GM18868 (cell line): ENCODE measurements at regions not wholly inside any gene's neighbourhood (a gene's known extent, or its start where the extent isn't known, plus 50 kb on each side); places are given as distances from the start of the nearest gene placed in this dataset.
"Not testable (repeated sequence)": the region's sequence is repeated elsewhere in the genome, so short reads cannot be mapped to it uniquely, and the experiment has no call there.

Experiments used
- ATAC-seq: cut with Tn5 transposase; IDR thresholded peaks from one replicate; pipeline ENCODE4 v1.9.1; 2021; ENCODE audit warnings: mild to moderate bottlenecking, moderate library complexity; ENCODE audit not compliant: unreplicated experiment

DNA sequence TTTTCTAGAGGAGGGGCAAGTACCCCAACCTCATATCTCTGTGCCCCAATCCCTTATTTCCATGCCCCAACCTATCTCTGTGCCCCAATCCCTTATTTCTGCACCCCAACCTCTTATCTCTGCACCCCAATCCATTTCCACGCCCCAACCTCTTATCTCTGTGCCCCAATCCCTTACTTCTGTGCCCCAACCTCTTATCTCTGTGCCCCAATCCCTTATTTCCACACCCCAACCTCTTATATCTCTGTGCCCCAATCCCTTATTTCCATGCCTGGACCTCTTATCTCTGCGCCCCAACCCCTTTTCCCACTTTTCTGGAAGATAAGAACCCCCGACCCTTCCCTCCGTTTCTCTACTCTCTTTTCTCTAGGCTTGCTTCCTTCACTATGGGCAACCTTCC is 199.0 kb downstream of the JRKL start:
- ATAC-seq, result not testable (repeated sequence)

DNA sequence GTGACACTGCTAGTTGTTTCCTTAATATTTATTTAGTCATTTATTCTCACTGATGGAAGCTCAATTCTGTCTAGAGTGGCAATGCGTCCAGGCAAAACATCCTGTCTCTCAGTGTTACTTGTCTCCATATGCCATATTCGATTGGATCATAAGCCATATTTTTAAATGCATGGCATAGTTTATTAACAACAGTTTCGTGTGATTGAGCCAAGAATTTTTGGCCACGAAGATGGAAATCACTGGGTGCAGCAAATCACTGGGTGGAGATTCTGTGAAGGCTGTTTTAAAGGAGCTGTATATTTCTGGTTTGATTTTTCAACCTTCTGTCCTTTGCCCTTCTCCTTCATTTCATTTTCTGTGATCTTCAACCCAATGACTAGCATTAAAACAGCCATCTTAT is 205.2 kb downstream of the JRKL start:
- ATAC-seq, result no peak

DNA sequence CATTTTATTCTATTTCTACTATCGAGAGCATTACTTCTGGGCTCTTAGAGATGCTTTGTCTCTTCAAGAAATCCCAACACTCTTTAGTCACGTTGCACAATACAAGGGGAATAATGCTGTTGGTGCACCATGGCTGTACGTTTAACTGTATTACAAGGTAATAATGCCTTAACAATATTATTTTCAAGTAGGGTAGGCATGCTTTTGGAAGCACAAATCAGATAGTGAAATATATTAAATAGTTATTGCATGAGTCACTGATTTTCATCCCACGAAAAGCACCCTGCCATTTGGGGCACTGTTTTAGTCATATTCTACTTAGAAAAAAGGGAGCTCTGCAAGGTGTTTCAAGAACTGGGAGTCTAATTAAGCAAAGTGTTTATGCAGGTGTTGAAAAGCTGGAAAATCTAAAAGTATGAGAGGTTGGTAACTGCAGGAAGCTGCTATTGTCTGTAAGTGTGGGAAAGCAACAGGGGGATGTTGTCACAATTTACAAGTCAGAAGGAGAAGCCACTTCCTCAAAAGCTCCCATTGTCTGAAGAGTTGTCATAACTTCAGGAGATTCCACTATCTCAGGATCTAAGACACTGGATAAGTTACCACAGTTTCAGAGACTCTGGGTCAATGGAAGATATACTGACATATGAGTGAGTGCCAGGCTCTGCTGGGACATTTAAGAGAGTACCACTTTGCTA is 218.2 kb downstream of the JRKL start:
- ATAC-seq, result no peak

DNA sequence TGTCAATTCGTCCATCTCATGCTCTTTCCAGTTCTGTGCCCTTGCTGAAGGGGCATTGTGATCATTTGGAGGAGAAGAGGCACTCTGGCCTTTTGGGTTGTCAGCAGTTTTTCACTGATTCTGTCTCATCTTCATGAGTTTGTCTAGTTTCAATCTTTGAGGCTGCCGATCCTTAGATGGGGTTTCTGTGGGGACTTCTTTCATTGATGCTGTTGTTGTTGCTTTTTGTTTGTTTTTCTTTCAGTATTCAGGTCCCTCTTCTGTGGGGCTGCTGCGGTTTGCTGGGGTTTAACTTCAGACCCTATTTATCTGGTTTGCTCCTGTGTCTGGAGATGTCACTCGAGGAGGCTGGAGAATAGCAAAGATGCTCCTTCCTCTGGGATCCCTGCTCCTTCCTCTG is 224.3 kb downstream of the JRKL start:
- ATAC-seq, result no peak

DNA sequence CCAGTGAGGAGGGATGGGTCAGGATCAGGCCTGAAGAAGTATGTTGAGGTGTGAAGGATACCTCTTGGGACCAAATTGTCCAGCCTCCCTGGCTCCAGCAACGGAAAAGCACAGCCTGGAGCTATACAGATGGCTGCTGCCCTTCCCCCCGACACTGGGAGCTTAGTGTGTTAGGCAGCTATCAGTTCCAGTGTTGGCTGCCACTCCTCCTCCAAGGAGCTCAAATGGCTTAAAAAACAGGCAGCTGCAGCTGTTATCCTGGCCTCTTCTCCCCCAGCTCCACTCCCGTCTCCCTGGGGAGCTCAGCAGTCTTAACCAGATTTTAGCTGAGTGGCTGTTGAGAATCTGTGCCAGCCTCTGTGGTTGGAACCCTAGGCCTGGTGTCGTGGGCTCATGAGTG is 225.0 kb downstream of the JRKL start:
- ATAC-seq, result no peak

DNA sequence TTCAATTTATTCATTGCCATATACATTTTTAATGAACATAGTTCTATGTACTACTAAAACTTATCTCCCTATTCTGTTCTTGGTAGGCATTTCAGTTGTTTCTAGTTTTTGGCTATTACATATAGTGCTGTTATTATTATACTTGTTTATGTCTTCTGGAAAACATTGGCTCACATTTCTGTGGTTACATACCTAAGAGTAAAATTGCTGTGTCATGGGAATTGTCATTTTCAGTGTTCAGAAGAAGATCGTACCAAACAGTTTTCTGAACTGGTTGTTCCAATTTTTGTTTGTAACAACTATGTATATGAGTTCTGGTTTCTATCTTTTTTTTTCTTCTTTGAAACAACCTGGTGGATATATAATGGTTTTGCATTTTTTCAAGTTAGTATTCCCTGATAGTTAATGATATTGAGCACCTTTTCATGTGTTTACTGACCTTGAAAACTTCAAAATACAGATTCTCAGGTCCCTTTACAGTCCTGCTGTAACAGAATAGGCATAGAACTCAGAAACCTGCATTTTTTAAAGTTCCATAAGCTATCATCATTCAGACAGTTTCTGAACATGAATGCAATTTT is 230.7 kb downstream of the JRKL start:
- ATAC-seq, result no peak

DNA sequence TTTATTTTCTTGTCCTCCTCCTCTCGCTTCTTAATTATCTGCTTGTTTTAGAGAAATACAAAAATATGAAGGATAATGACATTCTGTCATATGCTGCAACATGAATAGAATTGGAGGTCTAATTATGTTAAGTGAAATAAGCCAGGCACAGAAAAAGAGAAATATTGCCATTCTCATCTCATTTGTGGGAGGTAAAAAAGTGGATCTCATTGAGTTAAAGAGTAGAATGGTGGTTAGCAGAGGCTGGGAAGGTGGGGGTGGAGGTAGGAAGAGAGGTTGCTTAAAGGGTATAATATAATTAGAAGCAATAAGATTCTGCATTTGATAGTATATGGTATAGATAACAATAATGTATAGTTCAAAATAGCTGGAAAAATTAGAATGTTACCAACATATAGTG is 231.3 kb downstream of the JRKL start:
- ATAC-seq, result no peak

DNA sequence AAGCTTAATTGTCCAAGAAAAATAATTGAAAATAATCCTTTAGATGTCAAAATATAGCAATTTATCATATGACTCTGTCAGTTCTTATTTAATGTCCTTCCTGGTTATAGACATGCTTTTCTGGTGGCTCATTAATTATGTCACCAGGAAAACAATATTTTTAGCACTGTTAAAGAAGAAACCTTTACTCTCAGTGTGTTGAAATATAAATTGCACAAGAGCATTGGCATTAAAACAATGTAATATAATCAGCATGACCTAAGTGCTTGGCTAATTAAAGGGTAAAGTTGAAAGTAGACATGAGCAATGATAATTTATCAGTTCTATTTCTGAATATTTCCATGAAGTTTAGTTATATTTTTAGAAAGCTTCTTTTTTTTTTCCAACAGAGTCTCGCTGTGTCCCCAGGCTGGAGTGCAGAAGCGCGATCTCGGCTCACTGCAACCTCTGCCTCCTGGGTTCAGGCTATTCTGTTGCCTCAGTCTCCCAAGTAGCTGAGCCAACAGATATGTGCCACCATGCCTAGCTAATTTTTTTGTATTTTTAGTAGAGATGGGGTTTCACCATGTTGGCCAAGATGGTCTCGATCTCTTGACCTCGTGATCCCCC is 232.3 kb downstream of the JRKL start:
- no peak for ATAC-seq

DNA sequence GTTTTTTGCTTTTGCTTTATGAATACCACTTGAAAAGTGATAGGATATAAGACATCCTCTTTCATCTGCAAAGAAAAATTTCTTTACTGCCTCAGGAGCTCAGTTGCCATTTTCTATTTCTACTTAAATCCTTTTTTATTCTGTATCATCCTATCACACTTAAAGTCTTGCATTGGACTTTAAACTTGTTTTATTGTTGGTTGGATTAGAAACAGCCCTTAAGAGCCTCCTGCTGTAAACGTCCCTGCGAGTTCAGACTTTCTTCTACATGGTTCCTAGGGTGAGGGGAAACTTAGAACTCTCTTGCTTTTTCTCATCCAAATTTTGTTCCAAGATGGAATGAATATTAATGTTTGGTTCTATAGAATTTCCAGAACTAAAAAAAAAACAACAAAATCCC is 234.3 kb downstream of the JRKL start:
- ATAC-seq, result no peak

DNA sequence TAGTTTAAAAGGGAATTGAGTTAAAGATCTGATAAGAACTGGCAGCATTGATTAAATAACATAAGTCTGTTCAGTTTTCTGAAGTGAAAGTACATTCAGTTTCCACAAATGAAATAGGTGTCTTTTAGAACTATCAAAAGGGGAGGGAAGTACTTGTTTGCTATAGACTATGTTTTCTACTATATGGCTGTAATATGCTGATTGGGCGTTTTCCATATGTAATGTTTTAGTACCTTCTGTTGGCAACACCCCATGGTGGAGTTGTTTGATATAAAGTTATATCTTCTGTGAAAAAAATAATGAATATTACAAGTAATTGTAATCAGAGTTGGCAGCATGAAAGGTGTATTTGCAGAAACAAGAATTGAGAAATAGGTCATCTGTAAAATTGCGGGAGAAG is 237.6 kb downstream of the JRKL start:
- ATAC-seq, result no peak

DNA sequence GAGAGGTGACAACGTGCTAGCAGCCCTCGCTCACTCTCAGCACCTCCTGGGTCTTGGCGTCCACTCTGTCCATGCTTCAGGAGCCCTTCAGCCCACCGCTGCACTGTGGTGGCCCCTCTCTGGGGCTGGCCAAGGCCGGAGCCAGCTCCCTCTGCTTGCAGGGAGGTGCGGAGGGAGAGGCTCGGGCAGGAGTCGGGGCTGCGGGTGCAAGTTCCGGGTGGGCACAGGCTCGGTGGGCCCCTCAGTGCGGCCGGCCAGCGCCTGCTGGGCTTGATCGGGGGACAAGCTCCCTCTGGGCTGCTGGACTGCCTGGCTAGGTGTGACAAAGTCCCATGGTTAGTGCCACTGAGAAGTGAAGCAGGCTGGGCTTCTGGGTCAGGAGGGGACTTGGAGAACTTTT is 245.8 kb downstream of the JRKL start:
- ATAC-seq, result no peak

DNA sequence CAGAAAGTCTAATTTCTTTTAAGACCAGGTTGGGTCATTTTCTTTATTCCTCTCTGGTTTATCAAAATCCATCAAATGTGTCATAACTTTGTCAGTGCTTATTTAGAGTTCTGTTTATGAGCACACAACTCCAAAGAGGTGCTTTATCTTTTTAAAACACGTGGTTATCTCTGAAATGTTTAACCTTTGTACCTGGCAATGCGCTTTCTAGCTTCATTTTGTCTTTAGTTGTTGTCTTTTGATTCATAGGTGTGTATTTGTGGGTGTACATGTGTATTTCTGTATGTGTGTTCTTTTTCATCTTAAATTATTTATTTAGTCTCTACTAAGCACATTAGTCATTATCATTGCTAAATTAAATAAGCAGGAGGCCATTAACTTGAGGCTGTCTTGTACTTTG is 251.4 kb downstream of the JRKL start:
- ATAC-seq, result no peak

DNA sequence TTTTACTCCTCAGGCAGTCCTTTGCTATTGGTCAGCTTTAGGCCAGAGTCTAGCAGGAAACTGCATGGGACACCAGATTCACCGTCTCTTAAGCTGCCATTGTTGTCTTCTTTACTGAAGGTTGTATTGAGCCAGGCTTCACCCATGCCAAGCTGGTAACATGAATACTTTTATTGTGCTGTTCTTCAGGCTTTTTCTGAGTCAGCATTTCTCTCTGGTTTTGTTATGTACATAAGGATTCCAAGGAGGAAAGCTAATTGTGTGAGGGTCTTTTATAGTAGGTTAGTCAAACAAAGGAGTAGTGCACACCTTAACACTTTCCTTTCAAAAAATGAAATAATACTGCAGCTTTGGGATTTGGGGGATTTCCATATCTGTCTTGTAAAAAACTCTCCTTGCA is 252.8 kb downstream of the JRKL start:
- no peak for ATAC-seq

DNA sequence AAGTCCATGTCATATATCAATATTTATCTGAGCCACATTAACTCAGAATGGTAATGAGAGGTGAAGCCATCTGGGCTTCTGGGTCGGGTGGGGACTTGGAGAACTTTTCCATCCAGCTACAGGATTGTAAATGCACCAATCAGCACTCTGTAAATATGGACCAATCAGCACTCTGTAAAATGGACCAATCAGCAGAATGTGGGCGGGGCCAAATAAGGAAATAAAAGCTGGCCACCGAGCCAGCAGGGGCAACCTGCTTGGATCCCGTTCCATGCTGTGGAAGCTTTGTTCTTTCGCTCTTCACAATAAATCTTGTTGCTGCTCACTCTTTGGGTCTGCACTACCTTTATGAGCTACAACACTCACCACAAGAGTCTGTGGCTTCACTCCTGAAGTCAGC is 253.4 kb downstream of the JRKL start:
- ATAC-seq, result no peak

DNA sequence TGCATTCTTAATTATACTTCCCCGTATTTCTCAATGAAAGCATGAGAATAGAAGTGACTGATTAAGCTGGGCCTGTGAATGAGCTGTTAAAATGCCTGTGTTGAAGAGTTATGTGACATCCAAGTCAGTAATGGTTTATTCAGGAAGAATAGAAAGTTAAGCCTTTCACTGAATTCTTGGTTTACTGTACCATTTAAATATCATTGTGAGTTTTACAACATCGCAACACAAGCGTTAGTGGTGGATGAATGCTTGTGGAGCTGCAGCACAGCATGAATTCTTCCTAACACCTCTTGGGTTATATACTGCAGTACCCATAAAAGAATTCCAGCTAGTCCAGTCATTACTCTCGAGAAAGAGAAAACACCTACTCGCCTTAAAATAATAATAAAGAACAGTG is 257.8 kb downstream of the JRKL start:
- ATAC-seq, result no peak

DNA sequence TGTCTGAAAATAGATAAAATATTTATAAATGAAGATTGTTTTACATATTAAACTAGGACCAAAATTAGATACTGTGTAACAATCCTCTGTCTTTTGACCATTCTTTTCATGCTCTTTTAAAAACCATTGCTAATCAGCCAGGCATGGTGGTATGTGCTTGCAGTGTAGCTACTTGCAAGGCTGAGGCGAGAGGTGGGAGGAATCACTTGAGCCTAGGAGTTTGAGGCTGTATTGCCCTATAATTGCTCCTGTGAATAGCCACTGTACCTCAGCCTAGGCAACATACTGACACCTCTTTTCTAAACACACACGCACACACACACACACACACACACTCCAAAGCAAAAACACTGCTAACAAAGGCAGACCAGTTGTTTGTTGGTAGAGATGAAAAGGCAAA is 259.2 kb downstream of the JRKL start:
- ATAC-seq, result no peak

DNA sequence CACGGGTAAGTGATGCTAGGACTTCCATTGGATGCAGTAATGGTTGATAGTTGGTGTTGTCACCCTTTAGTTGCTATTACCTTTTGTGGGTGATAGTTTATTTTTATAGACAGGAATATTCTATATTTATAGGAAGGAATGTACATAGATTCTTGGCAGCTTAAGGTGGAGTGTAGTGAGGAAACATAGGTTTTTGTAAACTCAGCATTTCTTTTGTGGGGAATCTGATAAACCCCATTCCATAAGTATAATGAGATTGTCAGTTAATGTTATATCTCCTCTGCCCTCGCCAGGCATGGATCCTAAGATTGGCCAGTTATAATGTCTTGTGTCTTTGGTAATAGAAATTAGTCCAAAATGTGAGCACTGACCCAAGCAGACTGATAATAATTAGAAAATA is 262.7 kb downstream of the JRKL start:
- ATAC-seq, result no peak

DNA sequence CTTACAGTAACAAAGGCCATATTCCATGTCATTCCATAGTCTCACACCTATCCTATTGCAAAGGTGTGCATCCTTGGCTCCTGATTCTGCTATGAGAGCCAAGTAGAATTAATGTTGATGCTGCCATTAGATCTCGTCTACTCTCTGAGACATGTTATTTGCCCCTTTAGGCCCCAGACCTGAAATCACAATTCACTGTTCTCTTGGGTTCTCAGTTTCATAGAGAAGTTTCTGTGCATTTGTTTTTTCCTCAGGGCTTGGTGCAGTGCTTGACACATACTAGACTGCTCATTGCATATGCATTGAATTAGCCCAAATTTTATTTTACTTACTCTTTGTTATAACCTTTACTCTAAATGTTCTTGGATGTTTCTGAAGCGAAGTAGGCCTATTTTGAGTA is 265.7 kb downstream of the JRKL start:
- ATAC-seq, result no peak

DNA sequence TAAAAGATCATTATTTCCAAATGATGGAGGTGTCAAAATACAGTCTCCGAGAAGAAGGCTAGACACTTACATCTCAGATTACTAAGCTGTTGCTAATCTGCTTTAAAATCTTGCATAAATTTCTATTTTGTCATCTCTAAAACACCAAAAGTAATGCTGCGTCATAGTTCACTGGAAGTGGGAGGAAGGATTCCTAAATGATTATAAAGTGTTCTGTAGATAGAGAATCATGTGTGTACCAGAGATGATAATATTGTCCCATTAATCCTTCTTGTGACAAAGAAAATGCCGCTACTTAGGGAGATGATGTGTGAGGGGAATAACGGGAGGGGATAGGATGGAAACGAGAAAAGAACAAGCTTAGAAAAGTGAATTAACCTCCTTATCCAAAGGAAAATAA is 268.6 kb downstream of the JRKL start:
- ATAC-seq, result no peak

DNA sequence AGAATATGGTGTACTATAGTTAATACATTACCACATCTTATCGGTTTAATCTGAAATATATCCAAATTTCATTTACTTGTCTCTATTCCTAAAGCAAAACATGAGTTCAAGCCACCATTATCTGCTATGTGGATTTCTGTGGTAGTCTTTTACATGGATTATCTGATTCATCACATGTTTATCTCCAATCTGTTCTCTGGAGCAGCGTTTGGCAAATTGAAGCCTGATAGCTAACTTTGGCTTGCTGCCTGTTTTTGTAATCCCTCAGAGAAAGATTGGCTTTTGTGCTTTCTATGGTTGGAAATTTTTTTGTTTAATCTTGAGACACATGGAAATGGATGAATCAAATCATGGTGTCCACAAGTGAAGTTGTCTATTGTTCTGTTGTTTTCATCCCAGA is 274.3 kb downstream of the JRKL start:
- ATAC-seq, result no peak

DNA sequence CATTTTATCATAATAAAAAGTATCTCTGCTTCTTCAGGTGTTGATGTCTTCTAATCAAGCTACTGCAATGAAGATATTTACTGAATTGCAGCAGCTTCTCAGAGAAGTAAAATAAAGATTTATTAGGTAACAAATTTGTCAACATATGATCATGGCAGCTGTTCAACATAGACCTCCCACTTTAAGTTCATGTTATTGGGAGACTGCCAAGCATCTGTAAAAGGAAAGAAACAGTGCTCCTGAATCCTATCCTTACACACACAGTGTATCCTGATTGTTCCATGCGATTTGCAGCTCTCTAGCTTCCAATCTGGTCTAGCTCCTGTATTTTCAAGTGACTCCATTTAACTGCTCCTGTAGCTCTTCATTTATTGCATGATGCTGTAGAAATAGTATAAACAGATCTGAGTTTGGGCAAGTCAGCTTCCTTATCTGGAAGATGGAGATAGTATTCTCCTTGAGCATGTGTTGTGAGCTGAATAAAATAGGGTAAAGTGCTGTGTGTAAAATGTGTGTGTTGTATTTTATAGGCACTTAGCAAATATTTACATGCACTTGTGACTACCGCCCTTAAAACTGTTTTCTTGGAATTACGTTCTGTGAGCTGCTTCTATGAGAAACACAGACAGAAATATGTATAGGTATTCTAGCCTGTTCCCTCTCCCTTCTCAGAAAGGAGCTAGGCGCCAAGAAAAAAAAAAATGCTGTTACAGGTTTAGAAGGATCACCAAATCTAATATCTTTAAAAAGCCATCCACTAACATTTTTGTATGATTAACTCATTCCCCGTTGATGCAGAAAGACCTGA is 290.6 kb downstream of the JRKL start:
- ATAC-seq, result no peak
